ENCODE measurements at regions not wholly inside any gene's neighbourhood (a gene's known extent, or its start where the extent isn't known, plus 50 kb on each side); places are given as distances from the start of the nearest gene placed in this dataset.

- no peak for DNase-seq
- H3K4me3 ChIP-seq (ENCODE audit: low read length in 2 of 2): no peak overlapping the region
- intact Hi-C loops (cut with DNase I): no loop called here
- H3K27me3 ChIP-seq (ENCODE audit: control insufficient read depth in 1 of 2, insufficient read depth in 2 of 2, low read length in 1 of 2): no peaks in the 10 kb centered on the region
- H3K36me3 ChIP-seq (ENCODE audit: control insufficient read depth in 1 of 2, insufficient read depth in 2 of 2, low read length in 1 of 2): no peaks in the 10 kb centered on the region
- no peak overlapping the region for H3K27ac ChIP-seq (ENCODE audit: low read depth in 1 of 2, low read length in 2 of 2)
- WGBS, 2 donors: 80 to 85% methylated on average over 16 of the region's 16 CpGs
- H3K9me3 ChIP-seq (ENCODE audit: control insufficient read depth, low read length): no peaks in the 10 kb centered on the region
- no peak for ATAC-seq (ENCODE audit: low FRiP score)
- H3K4me1 ChIP-seq (ENCODE audit: control insufficient read depth in 1 of 2, insufficient read depth in 2 of 2, low read length in 2 of 2): no peaks in the 10 kb centered on the region
These were observed 83.8 kb upstream of the FOXQ1 start for GRCh38 chr6:1227935-1228753.

GRCh38 chr6:1227600-1227934 is 84.3 kb upstream of the FOXQ1 start:
- H3K27me3 ChIP-seq (ENCODE audit: control insufficient read depth in 1 of 2, insufficient read depth in 2 of 2, low read length in 1 of 2): no peaks in the 10 kb centered on the region
- no peak overlapping the region for H3K27ac ChIP-seq (ENCODE audit: low read depth in 1 of 2, low read length in 2 of 2)
- no peaks in the 10 kb centered on the region for H3K4me1 ChIP-seq (ENCODE audit: control insufficient read depth in 1 of 2, insufficient read depth in 2 of 2, low read length in 2 of 2)
- intact Hi-C loops (cut with DNase I): no loop called here
- no peak for DNase-seq
- WGBS, 2 donors: 82 to 89% methylated on average over 3 of the region's 3 CpGs
- H3K9me3 ChIP-seq (ENCODE audit: control insufficient read depth, low read length): no peaks in the 10 kb centered on the region
- no peak overlapping the region for H3K4me3 ChIP-seq (ENCODE audit: low read length in 2 of 2)
- no peak for ATAC-seq (ENCODE audit: low FRiP score)
- H3K36me3 ChIP-seq (ENCODE audit: control insufficient read depth in 1 of 2, insufficient read depth in 2 of 2, low read length in 1 of 2): no peaks in the 10 kb centered on the region

- H3K27ac ChIP-seq (ENCODE audit: low read depth in 1 of 2, low read length in 2 of 2): no peak overlapping the region
- no peaks in the 10 kb centered on the region for H3K9me3 ChIP-seq (ENCODE audit: control insufficient read depth, low read length)
- H3K36me3 ChIP-seq (ENCODE audit: control insufficient read depth in 1 of 2, insufficient read depth in 2 of 2, low read length in 1 of 2): no peaks in the 10 kb centered on the region
- DNase-seq: no peak
- intact Hi-C loops (cut with DNase I): no loop called here
- no peaks in the 10 kb centered on the region for H3K27me3 ChIP-seq (ENCODE audit: control insufficient read depth in 1 of 2, insufficient read depth in 2 of 2, low read length in 1 of 2)
- no peak overlapping the region for H3K4me3 ChIP-seq (ENCODE audit: low read length in 2 of 2)
- WGBS, 2 donors: 72 to 76% methylated on average over 18 of the region's 18 CpGs
- no peaks in the 10 kb centered on the region for H3K4me1 ChIP-seq (ENCODE audit: control insufficient read depth in 1 of 2, insufficient read depth in 2 of 2, low read length in 2 of 2)
- ATAC-seq (ENCODE audit: low FRiP score): no peak
These were observed 85.4 kb upstream of the FOXQ1 start for GRCh38 chr6:1226277-1227099.

- intact Hi-C loops (cut with DNase I): no loop called here
- Histone ChIP-seq H3K9me3 (ENCODE audit: control insufficient read depth, low read length) (no peaks in the 10 kb centered on the region), H3K4me1 (ENCODE audit: control insufficient read depth in 1 of 2, insufficient read depth in 2 of 2, low read length in 2 of 2) (no peaks in the 10 kb centered on the region), H3K4me3 (ENCODE audit: low read length in 2 of 2) (no peak overlapping the region), H3K27ac (ENCODE audit: low read depth in 1 of 2, low read length in 2 of 2) (no peak overlapping the region), H3K27me3 (ENCODE audit: control insufficient read depth in 1 of 2, insufficient read depth in 2 of 2, low read length in 1 of 2) (no peaks in the 10 kb centered on the region), H3K36me3 (ENCODE audit: control insufficient read depth in 1 of 2, insufficient read depth in 2 of 2, low read length in 1 of 2) (no peaks in the 10 kb centered on the region)
- ATAC-seq (ENCODE audit: low FRiP score) (no peak), DNase-seq (no peak)
- WGBS, 2 donors: 86 to 92% methylated on average over 2 of the region's 2 CpGs
These were observed 87.4 kb upstream of the FOXQ1 start for GRCh38 chr6:1224514-1224913.

- DNase-seq: no peak
- WGBS, 2 donors: 50 to 67% methylated on average over 13 of the region's 13 CpGs
- no peak overlapping the region for H3K27ac ChIP-seq (ENCODE audit: low read depth in 1 of 2, low read length in 2 of 2)
- H3K36me3 ChIP-seq (ENCODE audit: control insufficient read depth in 1 of 2, insufficient read depth in 2 of 2, low read length in 1 of 2): no peaks in the 10 kb centered on the region
- no peaks in the 10 kb centered on the region for H3K4me1 ChIP-seq (ENCODE audit: control insufficient read depth in 1 of 2, insufficient read depth in 2 of 2, low read length in 2 of 2)
- peak; percentile 22 for ATAC-seq (ENCODE audit: low FRiP score)
- intact Hi-C loops (cut with DNase I): no loop called here
- no peaks in the 10 kb centered on the region for H3K27me3 ChIP-seq (ENCODE audit: control insufficient read depth in 1 of 2, insufficient read depth in 2 of 2, low read length in 1 of 2)
- no peaks in the 10 kb centered on the region for H3K9me3 ChIP-seq (ENCODE audit: control insufficient read depth, low read length)
- H3K4me3 ChIP-seq (ENCODE audit: low read length in 2 of 2): no peak overlapping the region
These were observed 88.9 kb upstream of the FOXQ1 start for GRCh38 chr6:1222728-1223595.

GRCh38 chr6:1217396-1217795 is 94.5 kb upstream of the FOXQ1 start:
- ATAC-seq (ENCODE audit: low FRiP score): no peak
- H3K36me3 ChIP-seq (ENCODE audit: control insufficient read depth in 1 of 2, insufficient read depth in 2 of 2, low read length in 1 of 2): no peaks in the 10 kb centered on the region
- H3K4me3 ChIP-seq (ENCODE audit: low read length in 2 of 2): no peak overlapping the region
- WGBS, 2 donors: 74 to 89% methylated on average over 5 of the region's 5 CpGs
- H3K27me3 ChIP-seq (ENCODE audit: control insufficient read depth in 1 of 2, insufficient read depth in 2 of 2, low read length in 1 of 2): no peaks in the 10 kb centered on the region
- intact Hi-C loops (cut with DNase I): no loop called here
- no peak overlapping the region for H3K27ac ChIP-seq (ENCODE audit: low read depth in 1 of 2, low read length in 2 of 2)
- DNase-seq: no peak
- no peaks in the 10 kb centered on the region for H3K4me1 ChIP-seq (ENCODE audit: control insufficient read depth in 1 of 2, insufficient read depth in 2 of 2, low read length in 2 of 2)
- H3K9me3 ChIP-seq (ENCODE audit: control insufficient read depth, low read length): no peaks in the 10 kb centered on the region

GRCh38 chr6:1216488-1216974 is 95.4 kb upstream of the FOXQ1 start:
- Histone ChIP-seq H3K27ac (ENCODE audit: low read depth in 1 of 2, low read length in 2 of 2) (no peak overlapping the region), H3K4me1 (ENCODE audit: control insufficient read depth in 1 of 2, insufficient read depth in 2 of 2, low read length in 2 of 2) (no peaks in the 10 kb centered on the region), H3K9me3 (ENCODE audit: control insufficient read depth, low read length) (no peaks in the 10 kb centered on the region), H3K4me3 (ENCODE audit: low read length in 2 of 2) (no peak overlapping the region), H3K27me3 (ENCODE audit: control insufficient read depth in 1 of 2, insufficient read depth in 2 of 2, low read length in 1 of 2) (no peaks in the 10 kb centered on the region), H3K36me3 (ENCODE audit: control insufficient read depth in 1 of 2, insufficient read depth in 2 of 2, low read length in 1 of 2) (no peaks in the 10 kb centered on the region)
- intact Hi-C loops (cut with DNase I): no loop called here
- DNase-seq (no peak), ATAC-seq (ENCODE audit: low FRiP score) (no peak)
- WGBS, 2 donors: 51 to 54% methylated on average over 6 of the region's 6 CpGs

- H3K27me3 ChIP-seq (ENCODE audit: control insufficient read depth in 1 of 2, insufficient read depth in 2 of 2, low read length in 1 of 2): no peaks in the 10 kb centered on the region
- no peaks in the 10 kb centered on the region for H3K9me3 ChIP-seq (ENCODE audit: control insufficient read depth, low read length)
- intact Hi-C loops (cut with DNase I): no loop called here
- no peaks in the 10 kb centered on the region for H3K36me3 ChIP-seq (ENCODE audit: control insufficient read depth in 1 of 2, insufficient read depth in 2 of 2, low read length in 1 of 2)
- no peak overlapping the region for H3K27ac ChIP-seq (ENCODE audit: low read depth in 1 of 2, low read length in 2 of 2)
- DNase-seq: no peak
- no peak overlapping the region for H3K4me3 ChIP-seq (ENCODE audit: low read length in 2 of 2)
- no peaks in the 10 kb centered on the region for H3K4me1 ChIP-seq (ENCODE audit: control insufficient read depth in 1 of 2, insufficient read depth in 2 of 2, low read length in 2 of 2)
- ATAC-seq (ENCODE audit: low FRiP score): no peak
- 71 to 78% methylated on average over 11 of the region's 11 CpGs for WGBS, 2 donors
These were observed 95.9 kb upstream of the FOXQ1 start for GRCh38 chr6:1215884-1216487.

Measured in aorta (tissue), 5 donors.